ENCODE measurements at regions not wholly inside any gene's neighbourhood (a gene's known extent, or its start where the extent isn't known, plus 50 kb on each side); places are given as distances from the start of the nearest gene placed in this dataset.

- no peak for DNase-seq
Observed at GRCh38 chr5:167482555-167482954, 808.9 kb upstream of the WWC1 start.

GRCh38 chr5:167485061-167485774, 806.2 kb upstream of the WWC1 start:
- no peak for DNase-seq

- DNase-seq, result no peak
Observed at GRCh38 chr5:167488371-167488770, 803.1 kb upstream of the WWC1 start.

- DNase-seq, result no peak
Observed at GRCh38 chr5:167489202-167489601, 802.2 kb upstream of the WWC1 start.

GRCh38 chr5:167503926-167504720, 787.3 kb upstream of the WWC1 start:
- DNase-seq, result no peak

- DNase-seq, result no peak
Observed at GRCh38 chr5:167507463-167508233, 783.8 kb upstream of the WWC1 start.

GRCh38 chr5:167509076-167509475, 782.4 kb upstream of the WWC1 start:
- DNase-seq, result no peak

GRCh38 chr5:167511276-167511675, 780.2 kb upstream of the WWC1 start:
- no peak for DNase-seq

GRCh38 chr5:167512111-167512510, 779.3 kb upstream of the WWC1 start:
- DNase-seq, result no peak

GRCh38 chr5:167513381-167513780, 778.1 kb upstream of the WWC1 start:
- no peak for DNase-seq

- no peak for DNase-seq
Observed at GRCh38 chr5:167514461-167514860, 777.0 kb upstream of the WWC1 start.

GRCh38 chr5:167525004-167525403, 766.4 kb upstream of the WWC1 start:
- DNase-seq, result no peak

- DNase-seq, result no peak
Observed at GRCh38 chr5:167528651-167529050, 762.8 kb upstream of the WWC1 start.

- no peak for DNase-seq
Observed at GRCh38 chr5:167530548-167530947, 760.9 kb upstream of the WWC1 start.

GRCh38 chr5:167533814-167534795, 757.3 kb upstream of the WWC1 start:
- no peak for DNase-seq

- no peak for DNase-seq
Observed at GRCh38 chr5:167539747-167540146, 751.7 kb upstream of the WWC1 start.

- DNase-seq, result no peak
Observed at GRCh38 chr5:167546270-167546669, 745.2 kb upstream of the WWC1 start.

- DNase-seq, result no peak
Observed at GRCh38 chr5:167552356-167552755, 739.1 kb upstream of the WWC1 start.

GRCh38 chr5:167553511-167553910, 737.9 kb upstream of the WWC1 start:
- DNase-seq, result no peak

GRCh38 chr5:167554564-167555290, 736.7 kb upstream of the WWC1 start:
- DNase-seq, result no peak

GRCh38 chr5:167555565-167556166, 735.8 kb upstream of the WWC1 start:
- no peak for DNase-seq
